A673 (cell line): ENCODE measurements at regions not wholly inside any gene's neighbourhood (a gene's known extent, or its start where the extent isn't known, plus 50 kb on each side); places are given as distances from the start of the nearest gene placed in this dataset.

Source experiments
- BruUV-seq: library from RNA; stranded (reverse); fragments of 400-500 nt; replicated peaks from 2 replicates; lab custom pipeline; 2021; lab: Mats Ljungman, UMichigan
- CTCF ChIA-PET: fragments of 300-600 bp; sonication (Branson Sonifier 250); formaldehyde crosslinking; loops from one replicate; lab custom pipeline; 2022; ENCODE audit warnings: antibody characterized with exemption; lab: Charles Lee
- POLR2A ChIA-PET: fragments of 300-600 bp; sonication (Branson Sonifier 250); formaldehyde crosslinking; loops from one replicate; lab custom pipeline; 2022; ENCODE audit warnings: antibody characterized with exemption; ENCODE audit not compliant: low non-redundant PET; lab: Charles Lee
- DNase-seq: peaks from one replicate; pipeline ENCODE4 v3.0.0-alpha.2; 2015; ENCODE audit warnings: low spot score
- H3K27ac ChIP-seq: fragments of 200-600 bp; sonication (generic); 2 replicates; pipeline ENCODE4 v1.5.1; 2016; ENCODE audit warnings: mixed run types, low read depth, mild to moderate bottlenecking, mixed read lengths, antibody characterized with exemption, low read length; ENCODE audit not compliant: poor library complexity, severe bottlenecking
- H3K27me3 ChIP-seq: fragments of 200-600 bp; sonication (generic); replicated peaks from 2 replicates; pipeline ENCODE4 v1.6.1; 2017; ENCODE audit warnings: mixed run types, low read depth, mild to moderate bottlenecking, mixed read lengths, antibody characterized with exemption, low read length; ENCODE audit not compliant: insufficient read depth, poor library complexity
- H3K36me3 ChIP-seq: fragments of 200-600 bp; sonication (generic); 2 replicates; pipeline ENCODE4 v1.6.1; 2016; ENCODE audit warnings: mixed run types, mild to moderate bottlenecking, mixed read lengths, antibody characterized with exemption, low read length; ENCODE audit not compliant: insufficient read depth, poor library complexity, severe bottlenecking
- H3K4me1 ChIP-seq: fragments of 200-600 bp; sonication (generic); 2 replicates; pipeline ENCODE4 v1.6.1; 2017; ENCODE audit warnings: mixed run types, mild to moderate bottlenecking, mixed read lengths, antibody characterized with exemption, low read length; ENCODE audit not compliant: insufficient read depth, poor library complexity, severe bottlenecking
- H3K4me3 ChIP-seq: fragments of 200-600 bp; sonication (generic); 2 replicates; pipeline ENCODE4 v1.5.1; 2016; ENCODE audit warnings: low read depth, mixed run types, mild to moderate bottlenecking, mixed read lengths, low read length; ENCODE audit not compliant: poor library complexity, severe bottlenecking
- H3K9me3 ChIP-seq: fragments of 200-600 bp; sonication (generic); 2 replicates; pipeline ENCODE4 v1.6.1; 2016; ENCODE audit warnings: mixed run types, low read depth, mild to moderate bottlenecking, mixed read lengths, antibody characterized with exemption, low read length; ENCODE audit not compliant: poor library complexity, severe bottlenecking
- CTCF ChIP-seq: fragments of 300-800, 200-600 bp; sonication (generic); conservative IDR thresholded peaks from 2 replicates; pipeline ENCODE4 v1.5.1; 2017; ENCODE audit warnings: low read depth, mild to moderate bottlenecking, antibody characterized with exemption, low read length, moderate library complexity, mixed read lengths
- EZH2 ChIP-seq: fragments of 200-600 bp; sonication (generic); IDR thresholded peaks from 2 replicates; pipeline ENCODE4 v1.6.1; 2017; ENCODE audit warnings: borderline replicate concordance, low read depth, mild to moderate bottlenecking, mixed read lengths, antibody characterized with exemption, low read length; ENCODE audit not compliant: poor library complexity, severe bottlenecking
- intact Hi-C: fragments of 100-400 bp; cut with micrococcal nuclease; formaldehyde crosslinking; loops from one replicate; pipeline ENCODE4 v1.10.0; 2022; ENCODE audit not compliant: unreplicated experiment

- no peak for DNase-seq
- no TSS peak for BruUV-seq
- H3K4me3 ChIP-seq, result no peak overlapping the region
Measured at GRCh38 chr18:37717098-37717497, 151.5 kb upstream of the CELF4 start.

GRCh38 chr18:37716106-37716735, 150.6 kb upstream of the CELF4 start:
- no peaks in the 10 kb centered on the region for H3K4me1 ChIP-seq
- H3K4me3 ChIP-seq, result no peak overlapping the region
- ChIA-PET POLR2A (no interaction called here), CTCF (no interaction called here)
- no peaks in the 10 kb centered on the region for H3K9me3 ChIP-seq
- no TSS peak for BruUV-seq
- no peak overlapping the region for H3K27ac ChIP-seq
- no peaks in the 10 kb centered on the region for H3K36me3 ChIP-seq
- intact Hi-C loops, result no loop called here
- no peak for DNase-seq
- no peak for TF ChIP-seq EZH2
- no peak for TF ChIP-seq CTCF
- peaks cover 4% of the 10 kb centered on the region for H3K27me3 ChIP-seq

More at GRCh38 chr18:37717098-37717497, 151.5 kb upstream of the CELF4 start:
- Histone ChIP-seq H3K27me3 (peaks cover 4% of the 10 kb centered on the region), H3K36me3 (no peaks in the 10 kb centered on the region), H3K27ac (no peak overlapping the region), H3K4me1 (no peaks in the 10 kb centered on the region), H3K9me3 (no peaks in the 10 kb centered on the region)
- TF ChIP-seq EZH2 (no peak), CTCF (no peak)
- intact Hi-C loops, result no loop called here
- ChIA-PET CTCF (no interaction called here), POLR2A (no interaction called here)

GRCh38 chr18:37714691-37715090, 149.1 kb upstream of the CELF4 start:
- intact Hi-C loops, result no loop called here
- Histone ChIP-seq H3K9me3 (no peaks in the 10 kb centered on the region), H3K36me3 (no peaks in the 10 kb centered on the region), H3K27me3 (no peaks in the 10 kb centered on the region), H3K4me3 (no peak overlapping the region), H3K27ac (no peak overlapping the region), H3K4me1 (no peaks in the 10 kb centered on the region)
- ChIA-PET CTCF (no interaction called here), POLR2A (no interaction called here)
- BruUV-seq, result no TSS peak
- TF ChIP-seq CTCF (no peak), EZH2 (no peak)
- peak; percentile 27 for DNase-seq
